ENCODE measurements at regions not wholly inside any gene's neighbourhood (a gene's known extent, or its start where the extent isn't known, plus 50 kb on each side); places are given as distances from the start of the nearest gene placed in this dataset.

- TF ChIP-seq, protein P1, sequence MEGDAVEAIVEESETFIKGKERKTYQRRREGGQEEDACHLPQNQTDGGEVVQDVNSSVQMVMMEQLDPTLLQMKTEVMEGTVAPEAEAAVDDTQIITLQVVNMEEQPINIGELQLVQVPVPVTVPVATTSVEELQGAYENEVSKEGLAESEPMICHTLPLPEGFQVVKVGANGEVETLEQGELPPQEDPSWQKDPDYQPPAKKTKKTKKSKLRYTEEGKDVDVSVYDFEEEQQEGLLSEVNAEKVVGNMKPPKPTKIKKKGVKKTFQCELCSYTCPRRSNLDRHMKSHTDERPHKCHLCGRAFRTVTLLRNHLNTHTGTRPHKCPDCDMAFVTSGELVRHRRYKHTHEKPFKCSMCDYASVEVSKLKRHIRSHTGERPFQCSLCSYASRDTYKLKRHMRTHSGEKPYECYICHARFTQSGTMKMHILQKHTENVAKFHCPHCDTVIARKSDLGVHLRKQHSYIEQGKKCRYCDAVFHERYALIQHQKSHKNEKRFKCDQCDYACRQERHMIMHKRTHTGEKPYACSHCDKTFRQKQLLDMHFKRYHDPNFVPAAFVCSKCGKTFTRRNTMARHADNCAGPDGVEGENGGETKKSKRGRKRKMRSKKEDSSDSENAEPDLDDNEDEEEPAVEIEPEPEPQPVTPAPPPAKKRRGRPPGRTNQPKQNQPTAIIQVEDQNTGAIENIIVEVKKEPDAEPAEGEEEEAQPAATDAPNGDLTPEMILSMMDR (IDR thresholded peaks at IDR 0.05): no peak
- TF ChIP-seq POLR2AphosphoS5 (IDR thresholded peaks at IDR 0.05) (no peak), POLR2A (IDR thresholded peaks at IDR 0.05; ENCODE audit: low read depth) (no peak), EP300 (IDR thresholded peaks at IDR 0.05) (no peak)
These were observed 381.0 kb upstream of the ID2 start for GRCh38 chr2:8300905-8301304.

Data from esophagus muscularis mucosa (tissue), 4 donors.